OCI-LY7 (cell line): ENCODE measurements at regions not wholly inside any gene's neighbourhood (a gene's known extent, or its start where the extent isn't known, plus 50 kb on each side); places are given as distances from the start of the nearest gene placed in this dataset.

Experiments
- BruUV-seq: library from RNA; stranded (reverse); fragments of 400-500 nt; replicated peaks from 2 replicates; lab custom pipeline; 2021; lab: Mats Ljungman, UMichigan
- CTCF ChIA-PET: fragments of 300-600 bp; sonication (Branson Sonifier 250); formaldehyde crosslinking; loops from one replicate; lab custom pipeline; 2022; ENCODE audit warnings: antibody characterized with exemption; ENCODE audit not compliant: unreplicated experiment; lab: Charles Lee
- POLR2A ChIA-PET: fragments of 300-600 bp; sonication (Branson Sonifier 250); formaldehyde crosslinking; loops from one replicate; lab custom pipeline; 2022; ENCODE audit warnings: antibody characterized with exemption; lab: Charles Lee
- DNase-seq: peaks from one replicate; pipeline ENCODE4 v3.0.0-alpha.2; 2015; ENCODE audit warnings: low spot score
- H2AFZ ChIP-seq: fragments of 200-600 bp; sonication (generic), shearing (Covaris generic); 2 replicates; pipeline ENCODE4 v1.6.1; 2014; ENCODE audit warnings: mild to moderate bottlenecking, antibody characterized with exemption, low read length, moderate library complexity
- H3K27ac ChIP-seq: fragments of 200-600 bp; sonication (generic); 2 replicates; pipeline ENCODE4 v1.5.1; 2014; ENCODE audit warnings: mixed run types, low read depth, mild to moderate bottlenecking, moderate library complexity, low read length, inconsistent platforms; ENCODE audit not compliant: poor library complexity, severe bottlenecking
- H3K36me3 ChIP-seq: fragments of 200-600 bp; sonication (generic); 2 replicates; pipeline ENCODE4 v1.6.1; 2014; ENCODE audit warnings: mild to moderate bottlenecking, antibody characterized with exemption, low read length, moderate library complexity, mixed read lengths; ENCODE audit not compliant: insufficient read depth
- H3K4me1 ChIP-seq: fragments of 200-600 bp; sonication (generic); 2 replicates; pipeline ENCODE4 v1.5.1; 2014; ENCODE audit warnings: mild to moderate bottlenecking, low read length; ENCODE audit not compliant: insufficient read depth, poor library complexity, severe bottlenecking
- H3K4me2 ChIP-seq: fragments of 200-600 bp; sonication (generic); 2 replicates; pipeline ENCODE4 v1.6.1; 2014; ENCODE audit warnings: mild to moderate bottlenecking, low read length
- H3K4me3 ChIP-seq: fragments of 200-600 bp; sonication (generic); 2 replicates; pipeline ENCODE4 v1.5.1; 2014; ENCODE audit warnings: mild to moderate bottlenecking, low read depth, low read length; ENCODE audit not compliant: poor library complexity, severe bottlenecking
- H3K79me2 ChIP-seq: fragments of 200-600 bp; sonication (generic); 2 replicates; pipeline ENCODE4 v1.6.1; 2016; ENCODE audit warnings: low read depth, mild to moderate bottlenecking, low read length, moderate library complexity, mixed read lengths; ENCODE audit not compliant: insufficient read depth
- H3K9me2 ChIP-seq: fragments of 200-600 bp; sonication (generic); 2 replicates; pipeline ENCODE4 v1.6.1; 2016; ENCODE audit warnings: mild to moderate bottlenecking, low read length, mixed read lengths; ENCODE audit not compliant: insufficient read depth
- H3K9me3 ChIP-seq: fragments of 200-600 bp; sonication (generic); 2 replicates; pipeline ENCODE4 v1.6.1; 2014; ENCODE audit warnings: mild to moderate bottlenecking, mixed run types, low read length, mixed read lengths
- H4K20me1 ChIP-seq: fragments of 200-600 bp; sonication (generic); 2 replicates; pipeline ENCODE4 v1.6.1; 2014; ENCODE audit warnings: mild to moderate bottlenecking, antibody characterized with exemption, low read length, moderate library complexity, mixed read lengths; ENCODE audit not compliant: insufficient read depth
- CTCF ChIP-seq: fragments of 200-600 bp; sonication (generic); conservative IDR thresholded peaks from 2 replicates; pipeline ENCODE4 v1.5.1; 2014; ENCODE audit warnings: mild to moderate bottlenecking, antibody characterized with exemption, low read length, moderate library complexity, mixed read lengths
- EZH2phosphoT487 ChIP-seq: fragments of 200-600 bp; sonication (generic); IDR thresholded peaks from 2 replicates; pipeline ENCODE4 v1.6.1; 2018; ENCODE audit warnings: low read depth, borderline replicate concordance, mild to moderate bottlenecking, mixed run types, antibody characterized with exemption, low read length, moderate library complexity, mixed read lengths
- intact Hi-C: fragments of 100-400 bp; cut with micrococcal nuclease; formaldehyde crosslinking; loops from one replicate; pipeline ENCODE4 v1.10.0; 2022; ENCODE audit not compliant: unreplicated experiment

DNA sequence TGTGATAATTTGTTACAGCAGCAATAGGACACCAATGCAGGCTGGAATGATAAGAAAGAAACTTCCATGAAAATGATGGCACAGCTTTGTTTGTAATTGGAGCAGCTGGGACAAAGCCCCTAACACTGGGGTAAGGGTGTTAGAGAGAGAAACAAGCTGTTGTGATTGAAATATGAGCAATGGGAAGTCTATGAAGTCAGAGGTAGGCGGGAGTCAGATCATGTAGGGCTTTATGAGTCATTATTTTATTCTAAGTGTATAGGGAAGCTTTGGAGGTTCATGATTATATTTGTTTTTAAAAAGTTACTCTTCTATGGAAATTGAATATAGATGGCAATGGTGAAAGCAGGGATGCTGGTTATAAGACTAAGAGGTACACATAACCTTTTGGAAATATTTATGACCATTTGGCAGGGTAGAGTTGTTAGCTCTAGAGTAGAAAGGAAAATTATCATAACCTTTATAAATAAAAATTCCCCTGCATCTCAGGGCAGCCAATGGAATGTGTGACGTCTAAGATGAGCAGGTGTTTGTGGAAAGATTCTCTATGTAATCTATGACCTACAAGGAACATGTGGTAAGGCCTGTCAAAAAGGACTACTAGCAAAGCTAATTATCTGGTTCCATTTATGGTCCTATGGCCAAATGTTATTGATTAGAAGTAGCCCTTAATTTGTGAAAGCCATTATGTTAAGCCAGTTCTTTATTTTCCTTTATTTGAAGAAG is 85.6 kb downstream of the KCNJ2 start:
- intact Hi-C loops = no loop called here
- no peaks in the 10 kb centered on the region for H3K9me2 ChIP-seq
- H3K4me3 ChIP-seq = no peak overlapping the region
- H3K4me1 ChIP-seq = no peaks in the 10 kb centered on the region
- no peaks in the 10 kb centered on the region for H3K79me2 ChIP-seq
- no peak overlapping the region for H3K27ac ChIP-seq
- no peak overlapping the region for H2AFZ ChIP-seq
- H3K4me2 ChIP-seq = no peak overlapping the region
- H4K20me1 ChIP-seq = no peaks in the 10 kb centered on the region
- no peaks in the 10 kb centered on the region for H3K36me3 ChIP-seq
- BruUV-seq = no TSS peak
- CTCF ChIA-PET = no interaction called here
- POLR2A ChIA-PET = interaction anchor here (1.0 kb wide), 1 partner anchor 11 kb away, joined by 3 read pairs; no protein-coding TSS in a partner anchor
- no peaks in the 10 kb centered on the region for H3K9me3 ChIP-seq
- no peak for DNase-seq
- no peak for TF ChIP-seq EZH2phosphoT487
- TF ChIP-seq CTCF = no peak

GRCh38 chr17:70256751-70257150 is 87.4 kb downstream of the KCNJ2 start:
- no peak for DNase-seq

More at GRCh38 chr17:70256751-70257150, 87.4 kb downstream of the KCNJ2 start:
- CTCF ChIA-PET = no interaction called here
- TF ChIP-seq EZH2phosphoT487 = no peak
- TF ChIP-seq CTCF = no peak
- no peak overlapping the region for H3K27ac ChIP-seq
- no peak overlapping the region for H3K4me2 ChIP-seq
- H3K9me3 ChIP-seq = no peaks in the 10 kb centered on the region
- no peaks in the 10 kb centered on the region for H3K9me2 ChIP-seq
- no peak overlapping the region for H2AFZ ChIP-seq
- no peaks in the 10 kb centered on the region for H3K4me1 ChIP-seq
- no peaks in the 10 kb centered on the region for H4K20me1 ChIP-seq
- H3K36me3 ChIP-seq = no peaks in the 10 kb centered on the region
- intact Hi-C loops = no loop called here
- POLR2A ChIA-PET = no interaction called here
- BruUV-seq = no TSS peak
- no peak overlapping the region for H3K4me3 ChIP-seq
- no peaks in the 10 kb centered on the region for H3K79me2 ChIP-seq
